ENCODE measurements at regions not wholly inside any gene's neighbourhood (a gene's known extent, or its start where the extent isn't known, plus 50 kb on each side); places are given as distances from the start of the nearest gene placed in this dataset.

DNA sequence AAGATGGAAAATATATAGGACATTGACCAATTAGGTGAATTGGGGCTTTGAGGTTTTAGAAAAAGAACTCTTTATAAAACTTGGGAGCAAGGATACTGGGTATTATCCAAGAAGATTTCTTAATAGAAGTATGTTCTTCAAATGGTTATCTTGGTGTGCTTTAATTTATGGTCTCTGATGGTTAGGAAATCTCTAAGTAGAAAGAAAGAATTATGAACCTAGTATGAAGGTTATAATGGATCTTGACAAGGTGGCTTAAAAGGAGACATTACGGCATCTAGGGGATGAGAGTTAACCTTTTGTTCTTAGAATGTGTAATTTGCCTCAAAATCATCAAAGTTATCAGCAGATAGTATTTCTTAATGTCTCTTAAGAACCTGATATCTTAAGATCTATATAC lies 210.4 kb upstream of the PRICKLE1 start:
- DNase-seq (ENCODE audit: low read depth in 2 of 2) = no peak

DNA sequence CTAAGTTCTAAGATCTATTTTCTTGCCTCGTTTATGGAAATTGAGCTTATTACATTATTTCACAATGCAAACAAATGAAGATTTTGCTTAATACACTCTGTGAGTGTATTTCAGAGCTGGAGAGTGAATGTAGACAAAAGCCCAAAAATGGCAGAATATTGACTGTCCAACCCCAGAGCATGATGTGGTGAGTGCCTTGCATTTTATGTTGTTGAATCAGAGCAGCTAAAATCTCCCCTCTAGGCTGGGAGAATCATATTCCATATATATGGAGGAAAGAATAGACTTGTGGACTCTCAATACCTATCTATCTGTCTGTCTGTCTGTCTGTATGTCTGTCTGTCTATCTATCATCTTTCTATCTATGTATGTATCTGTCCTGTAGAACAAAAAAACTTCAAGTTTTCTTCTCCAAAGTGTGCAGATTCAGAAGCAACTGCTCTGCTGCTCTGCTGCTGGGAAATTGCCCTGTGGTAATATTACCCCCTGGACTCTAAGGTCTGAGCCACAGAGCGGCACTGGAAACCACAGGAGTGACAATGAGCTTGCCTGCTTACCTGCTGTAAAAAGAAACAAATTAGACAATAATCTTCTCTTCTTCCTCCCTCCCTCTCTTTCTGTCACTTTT lies 209.4 kb upstream of the PRICKLE1 start:
- no peak for DNase-seq (ENCODE audit: low read depth in 2 of 2)

DNA sequence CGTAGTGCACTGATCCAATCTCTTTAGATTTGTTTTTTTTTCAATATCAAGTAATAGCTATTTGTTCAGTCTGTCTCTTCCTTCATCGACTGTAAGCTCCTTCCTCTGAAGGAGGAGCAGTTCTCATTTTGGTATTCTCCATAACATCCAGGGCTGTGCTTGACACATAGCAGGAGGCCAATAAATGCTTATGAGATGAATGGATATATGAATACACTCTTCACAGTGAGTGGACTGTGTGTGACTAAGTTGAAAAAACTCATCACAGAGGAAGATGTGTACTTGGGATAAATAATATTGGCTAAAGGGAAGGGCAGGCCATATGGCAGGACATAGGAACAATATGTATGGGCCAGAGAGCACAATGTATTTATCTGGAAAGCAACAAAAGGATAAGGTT lies 205.3 kb upstream of the PRICKLE1 start:
- DNase-seq (ENCODE audit: low read depth in 2 of 2) = no peak

DNA sequence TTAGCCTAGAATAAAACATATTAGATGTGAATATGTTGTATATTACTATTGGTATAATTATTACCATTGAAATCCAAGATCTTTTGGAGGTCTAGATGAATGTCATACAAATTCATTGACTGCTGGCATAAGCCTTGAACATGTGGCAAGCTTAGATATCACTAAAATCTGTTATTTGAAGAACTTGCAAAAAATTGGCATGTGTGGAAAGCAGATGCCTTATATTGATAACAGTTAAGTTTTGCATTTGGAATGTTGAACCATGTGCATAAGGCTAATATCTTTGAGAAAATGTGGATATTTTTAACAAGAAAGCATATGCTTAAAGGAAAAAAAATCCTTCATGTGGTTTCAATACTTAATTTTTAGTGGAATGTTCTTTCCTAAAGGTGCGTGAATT lies 203.6 kb upstream of the PRICKLE1 start:
- no peak for DNase-seq (ENCODE audit: low read depth in 2 of 2)

DNA sequence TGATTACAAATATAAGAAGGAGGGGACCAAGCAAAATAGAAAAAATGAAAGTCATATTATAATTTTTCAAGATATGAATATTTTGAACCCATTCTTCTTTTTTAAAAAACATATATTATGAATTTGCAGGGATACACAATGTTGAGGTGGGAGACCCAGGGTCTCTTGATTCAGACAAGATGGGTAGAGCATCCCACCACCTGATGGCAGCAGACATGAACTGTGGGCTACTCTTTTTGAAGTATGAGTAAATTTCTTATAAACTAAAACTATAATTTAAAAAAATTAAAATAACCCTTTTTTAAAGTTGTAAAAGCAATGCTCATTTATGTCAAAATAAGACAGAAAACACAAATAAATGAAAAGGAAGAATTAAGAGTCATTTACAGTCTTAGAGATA lies 202.7 kb upstream of the PRICKLE1 start:
- no peak for DNase-seq (ENCODE audit: low read depth in 2 of 2)

DNA sequence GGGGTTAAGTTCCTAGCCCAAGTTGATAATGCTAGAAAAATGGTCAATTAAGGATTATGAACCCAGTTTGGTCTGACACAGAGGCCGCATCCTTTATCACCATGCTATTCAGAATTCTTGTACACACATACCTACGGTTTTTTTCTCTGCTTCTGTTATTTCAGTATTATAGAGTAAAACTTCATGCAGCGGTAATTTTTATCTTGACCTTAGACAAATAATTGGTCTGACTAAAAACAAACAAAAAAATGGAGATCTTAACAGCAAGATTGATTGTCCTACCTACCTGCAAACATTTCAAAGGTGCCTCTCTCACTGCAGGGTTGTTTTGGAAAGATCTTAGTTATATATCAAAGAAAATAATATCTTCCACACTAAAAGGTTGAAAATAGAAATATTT lies 201.9 kb upstream of the PRICKLE1 start:
- no peak for DNase-seq (ENCODE audit: low read depth in 2 of 2)

DNA sequence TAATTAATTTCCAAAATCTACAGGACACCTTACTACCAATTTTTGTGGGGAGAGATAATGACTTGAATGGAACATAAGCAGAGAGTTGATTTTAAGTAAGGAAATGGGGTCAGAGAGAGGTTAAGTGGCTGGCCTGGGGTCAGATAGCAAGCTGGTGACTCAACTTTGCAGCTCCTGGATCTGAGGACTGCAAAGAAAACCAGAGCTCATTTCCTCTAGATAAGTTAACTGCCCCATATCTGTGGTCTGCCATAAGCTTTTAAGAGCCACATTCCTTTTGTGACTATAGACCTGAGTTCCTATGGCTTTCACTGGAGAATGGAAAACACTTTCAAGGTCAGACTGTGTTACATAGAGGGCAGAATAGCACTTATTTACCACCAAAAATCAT lies 201.2 kb upstream of the PRICKLE1 start:
- no peak for DNase-seq (ENCODE audit: low read depth in 2 of 2)

DNA sequence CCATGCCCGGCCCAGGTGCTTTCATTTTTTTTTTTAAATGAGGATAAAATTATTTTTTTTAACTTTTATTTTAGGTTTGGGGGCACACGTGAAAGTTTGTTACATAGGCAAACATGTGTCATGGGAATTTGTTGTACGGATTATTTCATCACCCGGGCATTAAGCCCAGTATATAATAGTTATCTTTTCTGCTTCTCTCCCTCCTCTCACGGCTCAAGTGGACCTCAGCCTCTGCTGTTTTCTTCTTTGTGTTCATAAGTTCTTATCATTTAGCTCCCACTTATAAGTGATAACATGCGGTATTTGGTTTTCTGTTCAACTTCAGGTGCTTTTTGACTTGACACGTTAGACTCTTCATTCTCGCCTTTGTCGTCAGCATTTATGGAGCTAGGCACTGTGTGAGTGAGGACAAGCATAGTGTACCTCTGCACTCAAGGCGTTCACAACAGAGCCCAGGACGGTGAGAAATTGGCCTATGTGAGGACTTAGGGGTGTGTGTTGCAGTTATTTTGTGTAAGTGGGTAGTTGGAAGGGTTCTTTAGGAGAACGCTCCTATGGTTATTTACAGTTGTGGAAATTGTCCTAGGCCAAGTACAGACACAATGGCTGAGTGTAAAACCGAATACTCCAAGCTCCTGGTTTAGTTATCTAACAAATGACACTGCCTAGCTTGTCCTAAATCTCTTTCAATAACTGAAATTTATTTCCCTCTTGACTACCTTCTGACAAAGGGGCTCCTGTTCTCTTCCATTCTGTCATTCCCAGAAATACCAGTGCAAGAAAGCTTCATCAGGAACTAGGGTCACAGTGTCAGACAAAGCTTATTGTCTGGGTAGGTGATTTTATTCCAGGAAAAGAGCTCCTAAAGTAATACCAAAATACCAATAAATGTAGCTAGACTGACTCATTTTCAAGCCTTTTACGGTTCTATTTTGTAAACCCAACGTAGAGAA lies 200.5 kb upstream of the PRICKLE1 start:
- DNase-seq (ENCODE audit: low read depth in 2 of 2) = no peak

DNA sequence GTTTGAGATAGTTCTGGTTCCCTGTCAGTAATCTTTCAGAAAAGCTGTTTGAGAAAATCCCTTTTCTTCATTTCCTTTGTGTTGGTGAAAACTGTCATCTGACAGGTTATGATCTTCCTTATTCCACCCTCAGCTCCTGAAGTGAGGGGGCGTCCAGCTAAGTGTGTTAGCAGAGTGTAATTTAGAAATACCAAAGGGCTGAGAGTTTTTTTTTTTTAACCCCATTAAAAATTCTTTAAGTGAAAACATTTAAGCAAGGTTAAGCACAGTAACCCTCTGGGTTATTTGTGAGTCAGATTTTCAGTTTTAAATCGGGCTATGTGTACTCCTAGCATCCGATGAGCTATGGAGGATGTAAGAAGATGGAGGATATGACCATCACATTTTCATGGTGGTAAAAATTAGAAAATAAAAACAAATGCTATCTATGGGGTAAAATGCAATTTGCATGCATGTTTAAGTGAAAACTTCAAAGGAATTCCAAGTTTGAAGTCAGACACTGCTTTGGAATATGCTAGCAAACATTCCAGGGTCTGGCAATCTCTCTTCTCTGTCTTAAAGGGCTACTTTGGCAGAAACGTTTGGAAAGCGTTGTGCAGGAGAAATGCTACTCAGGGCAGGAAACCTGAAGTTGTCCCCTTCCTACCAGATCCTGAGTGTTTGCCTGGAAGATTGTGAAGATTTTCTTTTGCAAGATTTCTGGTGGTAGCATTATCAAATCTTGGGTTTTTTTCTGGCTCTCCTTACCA lies 197.0 kb upstream of the PRICKLE1 start:
- DNase-seq (ENCODE audit: low read depth in 2 of 2) = no peak

DNA sequence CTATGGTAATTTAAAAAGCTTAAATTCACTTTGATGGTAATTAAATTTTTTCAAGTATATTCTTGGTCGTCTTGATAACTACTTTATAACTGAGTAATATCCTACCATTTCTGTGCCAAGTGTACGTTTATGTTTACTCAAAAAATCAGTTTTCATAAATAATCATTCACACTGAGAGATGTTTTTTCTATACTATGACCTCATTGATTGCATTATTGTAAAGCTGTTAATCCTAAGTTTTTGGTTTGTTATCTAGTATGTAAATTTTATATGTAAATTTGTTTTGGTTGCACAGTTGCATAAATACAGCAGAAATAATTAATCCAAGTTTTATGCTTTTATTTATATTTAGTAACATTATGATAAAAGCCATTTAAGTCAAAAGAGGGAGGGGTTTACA lies 196.4 kb upstream of the PRICKLE1 start:
- no peak for DNase-seq (ENCODE audit: low read depth in 2 of 2)

DNA sequence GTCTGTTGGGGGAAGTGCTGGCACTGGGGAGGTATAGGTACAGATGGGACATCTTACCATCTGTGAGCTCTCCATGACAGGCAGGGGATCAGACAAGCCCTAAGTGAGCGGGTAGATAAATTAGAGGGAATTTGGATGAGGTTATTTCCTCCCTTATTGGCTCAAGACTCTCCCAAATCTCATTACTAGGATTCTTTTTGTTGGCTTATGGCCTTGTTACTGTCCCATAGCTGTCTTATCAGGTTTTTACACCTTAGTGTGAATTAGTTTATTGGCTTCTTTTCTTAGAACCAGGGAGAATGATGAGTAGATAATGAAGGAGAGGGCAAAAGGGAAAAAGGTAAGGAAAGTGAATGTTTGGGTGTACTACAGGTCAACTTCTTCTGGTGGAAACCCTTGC lies 191.1 kb upstream of the PRICKLE1 start:
- DNase-seq (ENCODE audit: low read depth in 2 of 2) = no peak

DNA sequence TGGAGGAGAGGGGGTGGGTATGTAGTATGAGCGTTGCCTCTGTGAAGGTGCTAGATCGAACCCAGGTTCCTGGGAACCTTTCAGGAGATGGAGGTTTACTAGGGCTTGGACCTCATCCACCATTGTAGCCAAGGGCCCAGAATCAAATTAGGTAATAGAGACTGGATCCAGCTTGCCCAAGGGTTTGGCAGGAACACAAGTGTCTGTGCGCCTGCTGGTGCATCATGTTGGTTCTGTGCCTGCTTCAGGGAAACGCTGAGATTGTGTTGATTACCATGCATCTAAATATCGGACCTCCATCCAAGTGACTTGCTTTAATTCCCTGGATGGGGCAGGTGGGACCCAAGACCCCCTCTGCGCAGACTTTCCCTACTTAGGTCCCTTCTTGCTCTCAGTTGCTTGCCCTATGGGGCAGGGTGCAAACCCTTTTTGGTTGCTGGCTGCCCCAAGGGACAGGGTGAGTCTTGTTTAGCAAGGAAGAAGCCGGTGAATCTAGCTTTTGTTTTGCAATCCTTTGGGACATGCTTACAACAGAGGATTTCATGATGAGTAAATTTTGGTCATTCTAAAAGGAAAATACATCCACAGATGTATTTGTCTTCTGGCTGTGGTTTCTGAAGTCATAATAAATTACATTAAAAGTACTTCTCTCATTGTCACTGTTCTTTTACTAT lies 189.8 kb upstream of the PRICKLE1 start:
- no peak for DNase-seq (ENCODE audit: low read depth in 2 of 2)

DNA sequence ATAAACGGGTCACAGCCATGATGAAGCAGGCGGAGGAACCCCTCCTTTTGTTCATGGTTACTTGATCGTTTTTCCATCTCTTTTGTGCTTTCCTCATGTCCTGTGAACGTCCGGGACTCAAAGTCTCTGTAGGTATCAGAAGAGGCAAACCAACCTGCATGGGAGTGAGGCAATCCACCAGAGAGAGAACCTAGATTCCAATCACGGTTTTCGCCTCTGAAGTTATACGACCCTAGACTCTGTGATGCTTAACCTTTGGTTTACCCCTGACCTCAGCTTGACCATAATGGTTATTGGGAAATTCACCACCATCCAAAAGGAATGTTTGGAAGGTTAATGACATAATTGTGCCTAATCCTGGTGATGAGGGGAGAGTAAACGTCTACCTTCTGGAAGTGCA lies 186.8 kb upstream of the PRICKLE1 start:
- DNase-seq (ENCODE audit: low read depth in 2 of 2) = no peak

DNA sequence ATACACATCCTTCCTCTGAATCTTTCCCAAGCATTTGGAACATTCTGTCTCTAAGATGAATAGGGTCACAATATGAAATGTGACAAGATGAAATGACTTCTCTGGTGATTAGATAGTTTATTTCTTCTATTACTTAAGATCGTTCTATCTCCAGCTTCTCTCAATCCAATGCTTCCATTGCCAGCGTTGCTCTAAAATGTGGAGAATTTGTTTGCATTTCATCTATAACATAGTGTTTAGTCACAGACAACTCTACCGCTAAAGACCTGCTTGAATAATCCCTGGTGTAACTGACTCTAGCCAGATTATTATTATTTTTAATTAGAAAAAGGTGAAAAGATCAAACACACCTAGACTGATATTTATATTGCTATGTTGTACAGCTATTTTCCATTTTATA lies 184.7 kb upstream of the PRICKLE1 start:
- no peak for DNase-seq (ENCODE audit: low read depth in 2 of 2)

DNA sequence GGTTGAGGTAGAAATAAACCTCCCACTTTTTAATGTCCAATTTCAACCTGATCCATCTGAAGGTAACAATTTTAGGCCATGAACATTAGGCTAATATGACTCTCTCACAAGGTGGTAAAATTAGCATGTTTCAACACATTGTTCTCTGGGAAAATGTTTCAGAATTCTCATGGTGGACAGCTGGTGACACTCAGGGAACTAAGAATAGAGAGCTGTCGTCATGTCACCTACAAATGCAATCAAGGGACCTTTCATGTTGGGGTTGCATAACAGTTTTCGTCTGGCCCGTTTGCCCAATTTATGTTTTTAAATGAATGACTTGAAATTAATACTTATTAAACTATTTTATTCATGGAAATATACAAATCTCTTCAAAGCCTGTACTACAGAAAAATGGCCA lies 180.7 kb upstream of the PRICKLE1 start:
- DNase-seq (ENCODE audit: low read depth in 2 of 2) = no peak

DNA sequence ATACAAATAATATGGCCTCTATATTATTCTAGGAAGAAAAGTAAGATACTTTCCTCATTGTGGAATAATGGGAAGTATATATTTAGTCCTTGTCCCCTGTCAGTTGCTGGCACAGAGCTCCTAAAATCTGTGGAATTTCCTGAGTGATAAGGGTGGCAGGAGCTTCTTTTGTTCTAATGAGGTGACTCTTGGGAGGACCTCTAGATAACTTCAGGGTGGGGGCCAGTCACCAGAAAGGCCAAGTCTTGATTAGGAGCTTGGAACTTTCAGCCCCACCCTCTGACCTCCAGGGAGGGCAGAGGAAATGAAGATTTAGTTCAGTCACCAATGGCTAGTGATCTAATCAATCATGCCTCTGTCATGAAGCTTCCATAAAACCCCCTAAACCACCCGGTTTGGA lies 179.9 kb upstream of the PRICKLE1 start:
- no peak for DNase-seq (ENCODE audit: low read depth in 2 of 2)

DNA sequence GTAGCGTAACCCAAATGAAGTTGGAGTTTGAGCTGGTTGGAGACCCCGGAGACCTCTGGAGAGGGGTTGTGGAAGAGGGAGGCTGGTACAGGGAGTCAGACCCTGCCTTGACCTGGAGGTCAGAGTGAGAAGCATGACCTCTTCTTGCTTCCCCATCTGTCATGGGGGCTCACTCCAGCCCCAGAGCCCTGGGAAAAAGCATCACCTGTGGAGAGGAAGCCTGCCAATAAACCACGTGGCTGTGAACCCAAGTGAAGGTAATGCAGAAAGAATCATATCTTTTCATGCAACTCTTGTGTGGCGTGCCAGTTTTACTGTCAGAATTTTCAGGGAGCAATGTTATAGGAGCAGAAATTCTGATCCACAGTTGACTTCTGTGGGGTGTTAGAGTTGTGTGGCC lies 178.5 kb upstream of the PRICKLE1 start:
- DNase-seq (ENCODE audit: low read depth in 2 of 2) = no peak

DNA sequence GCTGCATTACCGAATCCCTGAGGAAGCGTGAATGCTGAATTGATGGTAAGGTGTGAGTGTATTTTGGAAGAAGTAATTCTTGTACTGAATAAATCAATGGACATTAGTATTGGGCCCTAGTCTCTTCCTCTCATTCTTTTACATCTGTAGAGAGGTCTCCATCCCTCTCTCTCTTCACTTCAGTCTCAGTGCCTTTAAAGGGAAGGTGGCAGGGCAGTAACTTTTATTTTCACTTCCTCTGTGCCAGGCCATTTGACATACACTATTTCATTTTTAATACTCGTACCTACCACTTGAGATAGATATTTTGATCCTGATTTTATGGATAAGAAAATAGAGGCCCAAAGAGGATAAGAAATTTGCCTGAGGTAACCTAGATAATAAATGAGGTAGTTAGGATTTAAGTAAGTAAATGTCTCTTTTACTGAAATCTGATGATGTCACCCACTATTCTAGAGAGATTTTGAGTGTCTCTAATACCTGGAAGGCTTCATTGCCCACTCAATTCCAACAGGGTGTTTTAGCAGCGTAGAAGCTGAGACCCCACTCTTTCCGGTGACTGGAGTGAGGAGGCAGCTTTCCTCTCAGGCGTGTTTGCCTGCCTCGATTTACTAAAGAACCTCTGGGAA lies 177.9 kb upstream of the PRICKLE1 start:
- no peak for DNase-seq (ENCODE audit: low read depth in 2 of 2)

DNA sequence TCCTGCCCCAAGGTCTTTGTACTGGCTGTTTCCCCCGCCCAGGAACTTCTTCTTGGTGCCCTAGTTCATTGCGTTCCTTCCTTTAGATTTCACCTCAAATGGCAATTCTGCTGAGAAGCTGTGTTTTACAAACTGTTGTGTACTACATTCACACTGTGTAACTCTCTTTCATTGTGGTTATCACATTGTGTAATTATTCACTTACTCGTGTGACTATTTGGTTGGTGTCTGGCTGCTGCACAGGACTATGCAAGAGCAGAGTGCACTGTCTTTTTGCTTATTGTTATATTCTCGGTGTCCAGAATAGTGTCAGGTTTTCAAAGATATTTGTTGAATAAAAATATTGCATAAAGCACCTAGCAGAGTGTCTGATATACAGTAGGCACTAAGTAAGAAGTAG lies 177.2 kb upstream of the PRICKLE1 start:
- DNase-seq (ENCODE audit: low read depth in 2 of 2) = no peak

DNA sequence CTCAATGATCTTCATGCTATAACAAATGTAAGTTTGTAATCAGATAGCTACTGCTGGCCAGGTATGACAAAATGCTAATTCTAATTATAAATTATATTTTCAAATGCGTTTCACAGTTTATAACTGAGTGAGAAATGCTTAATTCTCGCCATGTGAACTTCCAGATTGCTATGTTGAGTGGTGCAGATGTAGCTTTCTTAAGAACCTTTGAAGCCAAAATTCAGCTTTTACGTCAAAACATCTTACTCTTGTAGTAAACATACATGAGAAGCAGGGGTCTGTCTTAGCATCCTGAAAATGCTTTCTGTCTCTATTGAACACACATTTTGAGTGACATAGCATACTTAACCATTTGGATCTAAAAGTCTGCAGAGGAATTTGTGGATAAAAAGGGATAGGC lies 176.5 kb upstream of the PRICKLE1 start:
- DNase-seq (ENCODE audit: low read depth in 2 of 2) = no peak

DNA sequence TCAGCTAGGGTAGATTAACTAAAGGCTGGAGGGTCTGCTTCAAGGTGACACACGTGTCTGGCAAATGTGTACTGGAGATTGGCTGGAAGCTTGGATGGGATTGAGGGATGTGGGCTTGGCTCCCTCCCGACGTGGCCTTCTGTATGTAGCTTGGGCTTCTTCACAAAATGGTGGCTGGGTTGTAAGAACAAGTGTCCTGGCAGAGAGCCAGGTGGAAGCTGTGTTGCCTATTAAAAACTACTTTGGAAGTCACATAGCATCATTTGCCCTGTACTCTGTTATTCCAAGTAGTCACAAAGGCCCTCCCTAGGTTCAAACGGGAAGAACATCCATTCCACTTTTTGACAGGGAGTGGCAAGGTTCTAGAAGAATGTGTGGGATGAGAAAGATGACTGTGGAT lies 174.1 kb upstream of the PRICKLE1 start:
- no peak for DNase-seq (ENCODE audit: low read depth in 2 of 2)
